OCI-LY3 (cell line): ENCODE measurements at regions not wholly inside any gene's neighbourhood (a gene's known extent, or its start where the extent isn't known, plus 50 kb on each side); places are given as distances from the start of the nearest gene placed in this dataset.

Experiments used
- H2AFZ ChIP-seq: fragments of 200-600, 300-600 bp; shearing (Covaris generic); 2 replicates; pipeline ENCODE4 v1.6.0; 2014; ENCODE audit warnings: antibody characterized with exemption, low read depth, low read length
- H3K27ac ChIP-seq: fragments of 200-600, 300-600 bp; sonication (generic); 2 replicates; pipeline ENCODE4 v1.5.1; 2014; ENCODE audit warnings: mild to moderate bottlenecking, low read length, moderate library complexity, mixed read lengths
- H3K27me3 ChIP-seq: fragments of 200-600, 300-600 bp; sonication (generic); 2 replicates; pipeline ENCODE4 v1.6.1; 2014; ENCODE audit warnings: low read depth, low read length, mixed read lengths
- H3K36me3 ChIP-seq: fragments of 200-600, 300-600 bp; sonication (generic); replicated peaks from 2 replicates; pipeline ENCODE3; 2014; ENCODE audit warnings: low read depth, low read length, mixed read lengths
- H3K4me1 ChIP-seq: fragments of 300-600, 200-600 bp; sonication (generic); 2 replicates; pipeline ENCODE4 v1.6.1; 2014; ENCODE audit warnings: low read length, mixed read lengths
- H3K4me2 ChIP-seq: fragments of 200-600, 300-600 bp; sonication (generic); 2 replicates; pipeline ENCODE4 v1.6.1; 2014; ENCODE audit warnings: low read length, mixed read lengths
- H3K4me3 ChIP-seq: fragments of 300-600, 200-600 bp; sonication (generic); 2 replicates; pipeline ENCODE4 v1.5.1; 2014; ENCODE audit warnings: antibody characterized with exemption, mild to moderate bottlenecking, low read length, moderate library complexity
- H3K79me2 ChIP-seq: fragments of 300-600, 200-600 bp; shearing (Covaris generic); 2 replicates; pipeline ENCODE4 v1.6.1; 2014; ENCODE audit warnings: mild to moderate bottlenecking, low read length, mixed read lengths
- H3K9ac ChIP-seq: fragments of 300-600, 200-600 bp; shearing (Covaris generic); 2 replicates; pipeline ENCODE4 v1.6.0; 2014; ENCODE audit warnings: mild to moderate bottlenecking, low read length, moderate library complexity
- H3K9me3 ChIP-seq: fragments of 200-600, 300-600 bp; shearing (Covaris generic); 2 replicates; pipeline ENCODE4 v1.6.1; 2014; ENCODE audit warnings: low read length, mixed read lengths; ENCODE audit not compliant: insufficient read depth
- H4K20me1 ChIP-seq: fragments of 200-600, 300-600 bp; sonication (generic); 2 replicates; pipeline ENCODE4 v1.6.1; 2016; ENCODE audit warnings: low read length, mixed read lengths; ENCODE audit not compliant: insufficient read depth
- EZH2phosphoT487 ChIP-seq: fragments of 200-600 bp; shearing (Covaris generic); IDR thresholded peaks from 2 replicates; pipeline ENCODE4 v1.6.1; 2018; ENCODE audit warnings: antibody characterized with exemption, mixed run types, low read depth
- TF ChIP-seq, protein P1 (sequence below): fragments of 200-600, 300-600 bp; sonication (generic); IDR thresholded peaks from 2 replicates; pipeline ENCODE4 v1.5.1; 2014; ENCODE audit warnings: antibody characterized with exemption, low read length, low read depth

- H3K4me1 ChIP-seq, result no peaks in the 10 kb centered on the region
- H3K27me3 ChIP-seq, result no peaks in the 10 kb centered on the region
- H3K9me3 ChIP-seq, result no peaks in the 10 kb centered on the region
- no peaks in the 10 kb centered on the region for H4K20me1 ChIP-seq
- H3K36me3 ChIP-seq, result no peaks in the 10 kb centered on the region
- H3K27ac ChIP-seq, result no peak overlapping the region
- H3K9ac ChIP-seq, result no peak overlapping the region
- no peak overlapping the region for H3K4me2 ChIP-seq
- H3K79me2 ChIP-seq, result no peaks in the 10 kb centered on the region
- H2AFZ ChIP-seq, result no peak overlapping the region
- TF ChIP-seq EZH2phosphoT487, result no peak
- TF ChIP-seq, protein P1, sequence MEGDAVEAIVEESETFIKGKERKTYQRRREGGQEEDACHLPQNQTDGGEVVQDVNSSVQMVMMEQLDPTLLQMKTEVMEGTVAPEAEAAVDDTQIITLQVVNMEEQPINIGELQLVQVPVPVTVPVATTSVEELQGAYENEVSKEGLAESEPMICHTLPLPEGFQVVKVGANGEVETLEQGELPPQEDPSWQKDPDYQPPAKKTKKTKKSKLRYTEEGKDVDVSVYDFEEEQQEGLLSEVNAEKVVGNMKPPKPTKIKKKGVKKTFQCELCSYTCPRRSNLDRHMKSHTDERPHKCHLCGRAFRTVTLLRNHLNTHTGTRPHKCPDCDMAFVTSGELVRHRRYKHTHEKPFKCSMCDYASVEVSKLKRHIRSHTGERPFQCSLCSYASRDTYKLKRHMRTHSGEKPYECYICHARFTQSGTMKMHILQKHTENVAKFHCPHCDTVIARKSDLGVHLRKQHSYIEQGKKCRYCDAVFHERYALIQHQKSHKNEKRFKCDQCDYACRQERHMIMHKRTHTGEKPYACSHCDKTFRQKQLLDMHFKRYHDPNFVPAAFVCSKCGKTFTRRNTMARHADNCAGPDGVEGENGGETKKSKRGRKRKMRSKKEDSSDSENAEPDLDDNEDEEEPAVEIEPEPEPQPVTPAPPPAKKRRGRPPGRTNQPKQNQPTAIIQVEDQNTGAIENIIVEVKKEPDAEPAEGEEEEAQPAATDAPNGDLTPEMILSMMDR, result no peak
- no peak overlapping the region for H3K4me3 ChIP-seq
These were observed 1092.8 kb upstream of the SEL1L start for GRCh38 chr14:82626156-82627066.

DNA sequence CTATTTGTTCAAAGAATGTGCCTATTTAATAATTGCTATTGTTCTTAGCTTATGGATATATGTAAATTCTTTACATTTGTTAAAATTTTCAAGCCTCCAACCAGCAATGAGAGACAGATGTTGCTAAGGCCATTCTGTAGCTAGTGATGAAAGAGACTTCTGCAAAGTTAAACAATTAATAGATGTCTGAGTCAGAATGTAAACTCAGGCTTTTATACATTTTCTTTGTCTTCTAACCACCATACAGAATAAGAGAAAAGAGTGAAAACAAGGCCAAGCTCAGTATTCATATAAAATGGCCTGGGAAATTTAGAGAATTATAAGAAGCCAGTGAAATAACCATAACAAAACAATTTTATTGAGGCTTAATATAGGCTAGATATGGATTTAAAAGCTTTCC, 1102.3 kb upstream of the SEL1L start:
- H3K9me3 ChIP-seq, result no peaks in the 10 kb centered on the region
- no peak overlapping the region for H3K9ac ChIP-seq
- H3K4me2 ChIP-seq, result no peak overlapping the region
- no peak overlapping the region for H3K4me3 ChIP-seq
- no peaks in the 10 kb centered on the region for H4K20me1 ChIP-seq
- H3K27ac ChIP-seq, result no peak overlapping the region
- H3K4me1 ChIP-seq, result no peaks in the 10 kb centered on the region
- no peaks in the 10 kb centered on the region for H3K79me2 ChIP-seq
- no peak overlapping the region for H2AFZ ChIP-seq
- TF ChIP-seq EZH2phosphoT487, result no peak
- TF ChIP-seq, protein P1, result no peak
- no peaks in the 10 kb centered on the region for H3K27me3 ChIP-seq
- H3K36me3 ChIP-seq, result no peaks in the 10 kb centered on the region

DNA sequence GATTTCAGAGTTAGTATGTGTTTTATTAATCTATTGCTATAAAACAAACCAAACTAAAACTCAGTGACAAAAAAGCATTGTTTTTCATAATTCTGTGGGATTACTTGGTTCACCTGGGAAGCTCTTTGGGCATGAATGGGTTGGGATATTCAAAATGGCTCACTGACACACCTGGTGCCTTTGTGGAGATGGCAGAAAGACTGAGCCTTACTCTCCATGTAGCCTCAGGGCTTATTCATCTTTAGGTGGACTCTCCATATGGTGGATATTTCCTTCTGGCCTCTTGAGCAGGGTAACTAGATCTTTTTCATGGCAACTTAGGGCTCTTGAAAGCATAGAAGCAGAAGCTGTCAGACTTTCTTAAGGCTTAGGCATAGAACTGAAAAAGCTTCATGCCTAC, 1102.8 kb upstream of the SEL1L start:
- H3K9me3 ChIP-seq, result no peaks in the 10 kb centered on the region
- H3K9ac ChIP-seq, result no peak overlapping the region
- H3K4me2 ChIP-seq, result no peak overlapping the region
- no peak overlapping the region for H3K27ac ChIP-seq
- H4K20me1 ChIP-seq, result no peaks in the 10 kb centered on the region
- no peak for TF ChIP-seq EZH2phosphoT487
- TF ChIP-seq, protein P1, result no peak
- H2AFZ ChIP-seq, result no peak overlapping the region
- no peaks in the 10 kb centered on the region for H3K79me2 ChIP-seq
- no peaks in the 10 kb centered on the region for H3K36me3 ChIP-seq
- no peaks in the 10 kb centered on the region for H3K4me1 ChIP-seq
- H3K4me3 ChIP-seq, result no peak overlapping the region
- no peaks in the 10 kb centered on the region for H3K27me3 ChIP-seq

- H2AFZ ChIP-seq, result no peak overlapping the region
- no peaks in the 10 kb centered on the region for H3K27me3 ChIP-seq
- no peak overlapping the region for H3K4me3 ChIP-seq
- no peaks in the 10 kb centered on the region for H3K9me3 ChIP-seq
- TF ChIP-seq, protein P1, result no peak
- TF ChIP-seq EZH2phosphoT487, result no peak
- no peak overlapping the region for H3K4me2 ChIP-seq
- H3K79me2 ChIP-seq, result no peaks in the 10 kb centered on the region
- H3K36me3 ChIP-seq, result no peaks in the 10 kb centered on the region
- H4K20me1 ChIP-seq, result no peaks in the 10 kb centered on the region
- no peaks in the 10 kb centered on the region for H3K4me1 ChIP-seq
- no peak overlapping the region for H3K27ac ChIP-seq
- H3K9ac ChIP-seq, result no peak overlapping the region
These were observed 1107.4 kb upstream of the SEL1L start for GRCh38 chr14:82641050-82641540.
